K562 (cell line): ENCODE measurements at regions not wholly inside any gene's neighbourhood (a gene's known extent, or its start where the extent isn't known, plus 50 kb on each side); places are given as distances from the start of the nearest gene placed in this dataset.

Experiments used
- CTCF ChIP-seq, 3 experiments: IDR thresholded peaks in 2 of 3; conservative IDR thresholded peaks in 1 of 3; 2 replicates each; pipeline ENCODE4 v1.5.1; 2011 to 2012; ENCODE audit warnings: low read length in 3 of 3, mild to moderate bottlenecking in 3 of 3, control low read depth in 2 of 3, improper control_type of control experiment in 1 of 3, inconsistent platforms in 1 of 3, low read depth in 1 of 3, mixed read lengths in 1 of 3, moderate library complexity in 1 of 3; ENCODE audit not compliant: insufficient read depth in 2 of 3
- E2F4 ChIP-seq: sonication (generic); formaldehyde crosslinking; IDR thresholded peaks from 2 replicates; pipeline ENCODE4 v1.8.0; 2022; ENCODE audit warnings: mild to moderate bottlenecking, low read depth, missing genetic modification reagents
- ESRRA ChIP-seq: fragments of 450-650 bp; IDR thresholded peaks from 2 replicates; pipeline ENCODE4 v1.6.1; 2014; ENCODE audit warnings: low read depth, mild to moderate bottlenecking, moderate library complexity, borderline replicate concordance
- FOXM1 ChIP-seq, 2 experiments: fragments of 450-650 bp in 1 of 2; sonication (generic) in 1 of 2; formaldehyde crosslinking in 1 of 2; IDR thresholded peaks; 2 replicates each; pipeline versions ENCODE4 v1.6.1 to v1.9.0; 2017 to 2022; ENCODE audit warnings: low read depth in 2 of 2, mild to moderate bottlenecking in 2 of 2, missing genetic modification reagents in 1 of 2, moderate library complexity in 1 of 2
- NR0B1 ChIP-seq: fragments of 450-650 bp; IDR thresholded peaks from one replicate; pipeline ENCODE4 v1.6.1; 2018; ENCODE audit warnings: mild to moderate bottlenecking, moderate library complexity; ENCODE audit not compliant: partially characterized antibody
- PATZ1 ChIP-seq: fragments of 250-450 bp; sonication (Bioruptor Pico); IDR thresholded peaks from 2 replicates; pipeline ENCODE4 v1.5.0; 2020; ENCODE audit warnings: mild to moderate bottlenecking, borderline replicate concordance
- ZNF282 ChIP-seq: sonication (generic); formaldehyde crosslinking; IDR thresholded peaks from 2 replicates; pipeline ENCODE4 v1.8.1; 2023; ENCODE audit warnings: missing genetic modification reagents

GRCh38 chr2:234723400-234723799, 226.5 kb upstream of the ARL4C start:
- no peak for TF ChIP-seq CTCF (IDR thresholded peaks at IDR 0.05 in 2 of 3, conservative IDR thresholded peaks at IDR 0.05 in 1 of 3; ENCODE audit: insufficient read depth in 2 of 3, low read depth in 1 of 3, low read length in 3 of 3)
- TF ChIP-seq E2F4 (CRISPR knock-in tag): no peak
- TF ChIP-seq ZNF282 (CRISPR knock-in tag): no peak
- no peak for TF ChIP-seq ESRRA
- no peak for TF ChIP-seq PATZ1 (CRISPR knock-in tag)
- TF ChIP-seq FOXM1 (IDR thresholded peaks at IDR 0.05; ENCODE audit: low read depth): no peak
- no peak for TF ChIP-seq FOXM1 (CRISPR knock-in tag; IDR thresholded peaks at IDR 0.05; ENCODE audit: low read depth)
- TF ChIP-seq NR0B1: no peak
